ENCODE measurements at regions not wholly inside any gene's neighbourhood (a gene's known extent, or its start where the extent isn't known, plus 50 kb on each side); places are given as distances from the start of the nearest gene placed in this dataset.

DNA sequence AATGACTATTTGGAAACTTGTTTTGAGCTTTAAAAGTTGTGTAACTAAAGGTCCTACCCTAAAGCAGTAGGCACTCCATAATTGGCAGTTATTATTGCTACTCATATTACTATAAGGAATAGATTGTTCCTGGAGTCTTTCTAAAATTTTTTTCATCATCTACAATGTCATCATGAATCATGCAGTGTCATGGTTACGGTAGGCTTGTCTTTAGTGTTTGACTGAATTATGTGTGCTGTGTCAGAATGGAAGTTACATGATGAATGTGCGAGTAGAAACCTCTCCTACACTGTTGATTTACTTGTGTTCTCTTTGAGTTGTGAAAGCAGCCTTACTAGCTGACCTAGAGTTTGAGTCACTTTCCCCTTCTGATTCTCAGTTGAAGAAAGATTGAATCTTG, 1099.9 kb downstream of the RAPGEF2 start:
- TF ChIP-seq, protein P1, sequence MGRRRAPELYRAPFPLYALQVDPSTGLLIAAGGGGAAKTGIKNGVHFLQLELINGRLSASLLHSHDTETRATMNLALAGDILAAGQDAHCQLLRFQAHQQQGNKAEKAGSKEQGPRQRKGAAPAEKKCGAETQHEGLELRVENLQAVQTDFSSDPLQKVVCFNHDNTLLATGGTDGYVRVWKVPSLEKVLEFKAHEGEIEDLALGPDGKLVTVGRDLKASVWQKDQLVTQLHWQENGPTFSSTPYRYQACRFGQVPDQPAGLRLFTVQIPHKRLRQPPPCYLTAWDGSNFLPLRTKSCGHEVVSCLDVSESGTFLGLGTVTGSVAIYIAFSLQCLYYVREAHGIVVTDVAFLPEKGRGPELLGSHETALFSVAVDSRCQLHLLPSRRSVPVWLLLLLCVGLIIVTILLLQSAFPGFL (CRISPR knock-in tag; IDR thresholded peaks at IDR 0.05; ENCODE audit: borderline replicate concordance) = no peak
- TF ChIP-seq CTCF (IDR thresholded peaks at IDR 0.05) (no peak), JUN (CRISPR knock-in tag; IDR thresholded peaks at IDR 0.05) (no peak), TEAD4 (CRISPR knock-in tag; IDR thresholded peaks at IDR 0.05) (no peak), SMAD4 (CRISPR knock-in tag; IDR thresholded peaks at IDR 0.05) (no peak), HMGXB4 (CRISPR knock-in tag; IDR thresholded peaks at IDR 0.05) (no peak), ZBTB21 (CRISPR knock-in tag; IDR thresholded peaks at IDR 0.05; ENCODE audit: borderline replicate concordance) (no peak), ZMAT4 (CRISPR knock-in tag; IDR thresholded peaks at IDR 0.05) (no peak)
- TF ChIP-seq, protein P2, sequence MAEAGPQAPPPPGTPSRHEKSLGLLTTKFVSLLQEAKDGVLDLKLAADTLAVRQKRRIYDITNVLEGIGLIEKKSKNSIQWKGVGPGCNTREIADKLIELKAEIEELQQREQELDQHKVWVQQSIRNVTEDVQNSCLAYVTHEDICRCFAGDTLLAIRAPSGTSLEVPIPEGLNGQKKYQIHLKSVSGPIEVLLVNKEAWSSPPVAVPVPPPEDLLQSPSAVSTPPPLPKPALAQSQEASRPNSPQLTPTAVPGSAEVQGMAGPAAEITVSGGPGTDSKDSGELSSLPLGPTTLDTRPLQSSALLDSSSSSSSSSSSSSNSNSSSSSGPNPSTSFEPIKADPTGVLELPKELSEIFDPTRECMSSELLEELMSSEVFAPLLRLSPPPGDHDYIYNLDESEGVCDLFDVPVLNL (CRISPR knock-in tag; IDR thresholded peaks at IDR 0.05; ENCODE audit: borderline replicate concordance, low read depth) = no peak

Data from WTC11 (cell line).